ENCODE measurements at regions not wholly inside any gene's neighbourhood (a gene's known extent, or its start where the extent isn't known, plus 50 kb on each side); places are given as distances from the start of the nearest gene placed in this dataset.
"Not testable (repeated sequence)": the region's sequence is repeated elsewhere in the genome, so short reads cannot be mapped to it uniquely, and the experiment has no call there.

DNA sequence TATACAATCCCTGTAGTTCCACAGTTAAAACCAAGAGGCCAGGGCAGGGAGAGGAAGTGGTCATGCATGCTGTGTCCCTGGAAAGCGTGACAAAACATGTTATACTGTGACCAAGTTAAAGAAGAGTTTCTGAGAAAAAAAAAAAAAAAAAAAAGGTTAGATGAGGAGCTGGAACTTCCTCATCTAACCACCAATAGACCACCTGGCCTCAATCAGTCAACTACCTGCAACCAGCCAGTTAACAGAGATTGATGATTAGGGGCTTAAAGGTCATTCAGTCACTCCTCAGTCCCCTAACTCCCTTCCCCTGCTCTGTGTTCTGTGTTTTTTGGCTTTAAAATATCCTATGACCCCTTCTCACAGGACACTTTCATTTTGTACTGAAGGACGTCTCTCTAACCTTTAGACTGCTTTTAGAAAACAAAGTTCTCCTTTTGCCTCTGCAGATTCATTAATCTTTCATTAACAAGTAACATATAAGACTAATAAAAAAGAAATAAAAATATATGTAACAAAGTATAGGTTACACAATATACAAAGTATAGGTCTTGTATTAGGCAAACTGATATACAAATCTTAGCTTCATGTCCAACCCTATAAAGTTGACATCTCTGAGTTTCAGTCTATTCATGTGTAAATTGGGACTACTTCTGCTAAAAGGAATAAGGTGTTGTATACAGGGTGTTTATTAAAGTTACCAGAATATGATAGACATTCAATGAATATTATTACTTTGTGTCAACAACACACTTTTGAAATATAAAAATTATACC lies 179.1 kb upstream of the NDST4 start:
- no peak for DNase-seq

DNA sequence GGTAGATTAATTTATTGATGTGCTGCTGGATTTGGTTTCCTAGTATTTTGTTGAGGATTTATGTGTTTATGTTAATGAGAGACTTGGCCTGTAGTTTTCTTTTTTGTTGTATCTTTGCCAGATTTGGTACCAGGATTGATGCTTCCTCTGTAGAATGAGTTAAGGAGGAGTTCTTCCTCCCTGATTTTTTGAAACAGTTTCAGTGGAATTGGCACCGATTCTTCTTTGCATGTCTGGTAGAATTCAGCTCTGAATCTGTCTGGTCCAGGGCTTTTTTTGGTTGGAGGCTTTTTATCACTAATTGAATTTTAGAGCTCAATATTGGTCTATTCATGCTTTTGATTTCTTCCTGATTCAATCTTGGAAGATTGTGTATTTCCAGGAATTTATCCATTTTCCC lies 174.0 kb upstream of the NDST4 start:
- DNase-seq = no peak

DNA sequence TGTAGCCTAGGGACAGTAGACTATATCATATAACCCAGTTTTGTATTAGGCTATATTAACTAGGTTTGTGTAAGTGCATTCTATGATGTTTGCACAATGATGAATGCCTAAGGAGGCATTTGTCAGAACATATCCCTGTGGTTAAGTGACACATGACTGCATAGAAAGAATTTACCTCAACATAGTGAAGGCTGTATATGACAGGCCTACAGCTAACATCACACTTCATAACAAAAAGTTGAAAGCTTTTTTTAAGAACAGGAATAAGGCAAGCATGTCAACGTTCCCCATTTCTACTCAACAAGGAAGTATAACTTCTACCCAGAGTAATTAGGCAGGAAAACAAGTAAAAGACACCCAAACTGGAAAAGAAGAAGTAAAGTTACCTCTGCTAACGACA lies 165.9 kb upstream of the NDST4 start:
- DNase-seq = no peak

DNA sequence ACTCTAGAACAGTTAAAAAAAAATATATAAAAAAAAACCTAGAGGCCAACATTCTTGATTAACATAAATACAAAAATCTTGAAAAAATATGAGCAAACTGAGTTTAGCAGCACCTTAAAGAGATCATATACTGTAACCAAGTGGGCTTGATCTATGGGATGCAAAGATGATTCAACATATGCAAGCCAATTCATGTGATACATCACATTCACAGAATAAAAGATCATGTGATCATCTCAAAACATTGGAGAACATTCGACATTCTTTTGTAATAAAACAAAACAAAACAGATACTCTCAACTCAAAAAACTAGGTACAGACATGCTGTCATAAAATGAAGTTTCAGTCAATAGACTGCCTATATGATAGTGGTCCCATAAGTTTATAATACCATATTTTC lies 165.4 kb upstream of the NDST4 start:
- DNase-seq = no peak

DNA sequence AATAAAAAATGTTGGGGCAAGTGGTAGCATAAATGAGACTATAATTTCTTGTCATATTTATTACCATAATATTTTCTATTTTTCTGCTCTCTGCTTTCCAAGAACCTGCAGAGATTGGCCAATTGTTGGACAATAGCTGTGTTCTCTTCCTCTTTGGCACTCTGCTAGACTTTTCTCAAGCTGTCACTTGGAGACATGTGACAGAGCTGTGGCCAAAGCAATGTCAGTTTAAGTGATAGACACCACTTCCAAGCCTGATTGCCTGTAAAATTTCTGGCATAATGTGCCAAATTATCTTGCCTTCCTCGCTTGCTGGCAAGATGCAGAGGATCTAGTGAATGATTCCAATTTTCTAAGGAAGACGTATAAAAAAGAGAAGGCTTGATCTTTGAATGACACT lies 162.2 kb upstream of the NDST4 start:
- no peak for DNase-seq

DNA sequence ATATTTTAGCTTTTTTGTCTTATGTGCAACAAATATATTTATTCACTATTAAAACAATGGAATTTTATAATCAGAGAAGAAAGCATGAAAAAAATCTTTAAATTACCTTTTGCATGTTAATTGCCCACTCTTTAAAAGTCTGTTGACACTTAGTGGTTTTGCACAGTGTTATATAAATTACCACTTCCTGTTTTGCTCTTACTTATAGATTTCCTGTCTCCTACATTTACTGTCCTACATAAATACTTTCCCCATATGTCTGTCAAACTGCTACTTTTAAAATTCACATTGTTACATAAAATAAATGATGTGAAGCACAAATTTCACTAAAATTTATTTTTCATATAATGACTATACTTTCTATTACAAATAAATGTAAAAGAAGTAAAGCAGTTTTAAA lies 161.1 kb upstream of the NDST4 start:
- no peak for DNase-seq

DNA sequence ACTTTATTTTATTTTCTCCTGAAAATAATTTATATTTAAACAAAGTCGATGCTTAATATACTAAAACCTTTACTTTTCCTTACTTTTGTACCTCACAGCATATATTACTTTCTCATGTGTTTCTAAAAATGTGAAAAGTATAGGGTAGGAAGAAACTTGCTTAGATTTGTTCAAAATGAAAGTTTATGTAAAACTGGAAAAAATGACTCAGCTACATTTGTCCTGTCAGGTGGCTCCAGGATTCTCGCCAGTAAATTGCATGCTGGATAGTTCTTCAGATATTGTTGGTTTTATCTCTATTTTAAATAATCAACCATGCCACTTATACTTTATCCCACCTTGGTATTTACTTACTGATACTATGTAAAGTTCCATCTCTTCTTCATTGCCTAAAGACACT lies 159.2 kb upstream of the NDST4 start:
- DNase-seq = no peak

DNA sequence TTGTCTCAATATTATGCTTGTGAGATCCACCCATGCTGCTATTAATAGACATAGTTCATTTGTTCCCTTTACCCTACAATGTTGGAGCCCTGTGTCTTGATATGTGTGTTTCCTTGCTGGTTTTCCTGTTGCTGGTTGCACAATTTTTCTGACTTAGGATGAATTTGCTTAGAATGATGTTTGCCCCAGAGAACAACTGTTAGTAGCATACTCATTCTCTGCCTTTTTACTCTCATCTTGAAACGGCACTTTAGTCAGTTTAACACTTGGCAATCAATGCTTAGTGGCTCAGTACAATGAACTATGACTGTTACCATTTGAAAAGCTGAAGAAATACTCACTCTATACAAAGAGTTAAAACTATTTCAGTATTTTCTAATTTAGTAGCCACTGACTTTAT lies 158.8 kb upstream of the NDST4 start:
- DNase-seq = no peak

DNA sequence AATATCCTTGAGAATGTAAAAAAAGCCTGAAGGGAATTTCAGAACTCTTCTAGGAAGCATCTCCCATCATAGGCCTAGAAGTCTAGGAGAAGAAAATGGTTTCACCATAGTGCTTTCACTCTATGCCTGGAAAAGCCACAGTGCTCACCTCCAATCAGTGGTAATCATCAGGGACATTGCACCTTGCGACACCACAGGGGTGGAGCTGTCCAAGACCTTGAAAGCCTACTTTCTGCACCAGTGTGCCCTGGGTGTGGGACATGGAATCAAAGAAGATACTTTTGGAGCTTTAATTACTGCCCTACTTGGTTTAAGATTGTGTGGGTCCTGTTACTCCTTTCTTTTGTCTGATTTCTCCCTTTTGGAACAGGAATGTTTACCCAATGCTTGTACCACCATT lies 146.8 kb upstream of the NDST4 start:
- DNase-seq = no peak

DNA sequence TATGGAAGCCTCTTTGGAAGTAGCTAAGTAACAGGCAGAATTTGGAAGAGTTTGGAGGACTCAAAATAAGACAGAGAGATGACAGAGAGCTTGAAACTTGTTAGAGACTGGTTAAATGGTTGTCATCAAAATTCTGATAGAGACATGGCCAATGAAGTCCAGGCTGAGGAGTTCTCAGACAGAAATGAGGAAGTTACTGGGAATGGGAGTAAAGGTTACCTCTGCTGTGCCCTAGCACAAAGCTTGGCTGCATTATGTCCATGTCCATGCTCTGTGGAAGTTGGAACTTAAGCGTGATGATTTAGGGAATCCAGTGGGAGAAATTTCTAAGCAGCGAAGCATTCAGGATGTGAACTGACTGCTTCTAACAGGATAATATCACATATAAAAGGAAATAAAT lies 146.2 kb upstream of the NDST4 start:
- DNase-seq = no peak

DNA sequence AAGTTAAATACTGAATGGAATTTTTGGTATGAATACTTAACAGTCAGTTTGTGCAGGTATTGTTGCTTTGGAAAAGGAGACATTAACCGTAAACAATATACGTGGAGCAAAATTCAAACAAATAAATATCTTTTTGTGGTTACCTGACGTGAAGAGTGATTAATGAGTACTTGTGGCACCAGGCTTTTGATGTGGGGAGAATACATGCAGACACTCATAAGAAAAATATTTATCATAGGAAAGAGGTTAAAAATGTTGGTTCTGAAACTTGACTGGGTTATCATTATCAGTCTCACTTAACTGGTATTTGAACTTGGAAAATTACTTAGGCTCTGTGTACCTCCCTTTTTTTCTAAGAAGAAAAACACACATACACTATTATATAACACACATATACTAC lies 136.4 kb upstream of the NDST4 start:
- no peak for DNase-seq

DNA sequence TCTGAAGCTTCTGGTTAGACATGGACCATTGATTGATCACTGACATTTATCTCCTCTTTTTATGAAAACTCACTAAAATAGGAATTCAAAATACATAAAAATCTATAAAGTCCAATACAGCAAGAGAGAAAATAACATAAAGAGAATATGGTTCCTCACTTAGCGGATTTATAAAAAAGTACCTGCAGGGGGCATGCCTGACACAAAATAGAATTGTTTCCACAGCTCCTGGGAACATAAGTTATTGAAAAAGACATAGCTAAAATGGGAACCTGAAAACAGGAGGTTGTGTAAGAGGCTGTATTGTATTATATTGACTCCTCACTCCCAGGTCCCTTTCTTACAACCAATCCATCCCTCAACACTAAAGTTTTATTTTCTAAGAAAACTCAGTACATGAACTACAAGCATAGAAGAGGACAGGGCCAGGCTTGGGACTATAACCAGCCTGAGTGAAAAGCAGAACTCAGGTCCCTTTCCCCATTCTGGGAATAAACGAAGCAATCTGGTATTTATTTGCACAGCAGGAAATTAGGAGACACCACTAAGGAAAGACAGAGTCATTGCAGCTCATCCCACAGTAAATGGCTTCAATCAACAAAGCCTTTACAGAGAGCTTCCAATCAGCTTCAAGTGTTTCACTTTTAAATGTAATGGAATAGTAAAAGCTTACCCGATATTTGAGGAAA lies 121.1 kb upstream of the NDST4 start:
- no peak for DNase-seq

DNA sequence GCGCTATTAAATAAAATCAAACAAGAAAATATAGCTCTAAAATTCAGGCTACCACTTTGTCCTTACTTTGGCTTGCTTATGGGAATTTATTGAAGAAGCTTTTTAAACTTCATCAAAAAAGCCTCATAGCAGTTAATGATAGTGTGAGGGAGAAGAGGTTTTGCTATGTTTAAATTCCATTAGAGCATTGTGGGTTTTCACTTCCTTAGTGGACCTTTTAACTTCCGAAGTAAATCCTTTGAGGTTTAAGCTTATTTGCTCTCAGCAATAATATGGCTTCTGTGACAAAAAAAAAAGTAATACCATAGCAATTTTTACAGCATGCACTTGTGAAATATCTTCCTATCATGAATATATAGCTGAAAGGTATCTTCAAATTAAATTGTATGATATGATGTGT lies 120.2 kb upstream of the NDST4 start:
- DNase-seq = no peak

DNA sequence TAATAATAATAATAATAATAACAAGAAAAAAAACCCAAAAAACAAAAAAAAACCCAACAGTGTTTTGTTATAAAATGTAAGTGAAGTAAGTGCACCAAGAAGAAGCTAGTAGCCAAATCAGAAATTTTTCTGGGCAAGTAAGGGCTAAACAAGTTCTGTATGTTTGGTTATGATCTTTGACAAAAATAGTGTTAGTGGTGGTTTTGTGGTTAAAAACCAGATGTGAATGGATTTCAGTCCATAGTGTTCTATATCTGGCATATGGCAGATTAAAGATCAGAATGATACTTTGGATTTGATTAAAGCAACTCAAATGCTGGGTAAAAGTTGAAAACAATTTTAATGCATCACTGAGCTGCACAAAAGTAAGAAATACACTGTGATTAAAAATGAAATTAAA lies 116.5 kb upstream of the NDST4 start:
- DNase-seq = no peak

DNA sequence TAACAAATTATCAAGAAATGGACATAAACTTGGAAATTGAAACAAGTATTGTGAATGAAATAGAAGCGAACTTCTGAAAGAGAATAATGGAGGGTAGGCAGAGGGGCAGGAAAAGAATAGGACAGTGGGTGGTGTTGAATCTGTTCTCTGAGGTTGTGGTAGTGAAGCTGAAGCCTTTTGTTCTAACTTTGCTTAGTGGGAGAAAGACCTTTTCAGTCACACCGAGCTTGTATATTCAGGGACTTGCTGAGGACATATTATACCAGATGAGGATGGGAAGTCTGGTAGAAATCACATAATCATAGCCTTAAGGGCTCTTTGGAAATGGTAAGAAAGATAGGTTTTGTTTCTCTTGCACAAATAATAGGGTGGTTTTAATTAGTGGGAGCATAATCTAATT lies 115.4 kb upstream of the NDST4 start:
- DNase-seq = no peak

DNA sequence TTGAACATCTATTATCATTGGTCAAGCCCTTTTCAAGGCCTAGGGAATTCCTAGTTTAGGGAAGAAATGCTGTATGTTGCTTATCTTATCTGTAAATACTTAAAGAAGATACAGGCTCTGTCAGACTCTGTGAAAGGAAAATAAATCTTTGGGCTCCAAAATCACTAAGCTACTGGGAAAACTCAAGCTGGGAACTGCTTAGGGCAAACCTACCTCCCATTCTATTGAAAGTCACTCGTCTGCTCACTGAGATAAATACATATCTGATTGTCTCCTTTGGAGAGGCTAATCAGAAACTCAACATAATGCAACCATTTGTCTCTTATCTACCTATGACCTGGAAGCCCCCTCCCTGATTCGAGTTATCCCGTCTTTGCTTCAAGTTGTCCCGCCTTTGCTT lies 108.6 kb upstream of the NDST4 start:
- DNase-seq = no peak

DNA sequence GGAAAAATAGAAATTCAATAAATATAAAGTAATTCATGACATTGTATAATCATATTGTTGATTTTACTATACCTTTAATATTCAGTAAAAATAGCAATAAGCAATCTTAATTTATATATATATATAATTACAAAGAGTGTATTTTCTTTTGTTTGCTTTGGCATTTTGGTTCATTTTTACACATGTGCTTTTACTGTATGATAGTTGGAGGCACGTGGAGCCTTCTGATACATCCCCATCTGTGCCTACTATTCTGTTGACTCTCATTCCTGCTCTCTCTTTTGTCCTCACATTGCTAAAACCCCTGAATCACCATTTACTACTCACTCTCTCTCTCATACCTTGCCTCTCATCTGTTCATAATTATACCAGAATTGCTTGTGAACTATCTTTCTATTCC lies 106.4 kb upstream of the NDST4 start:
- no peak for DNase-seq

DNA sequence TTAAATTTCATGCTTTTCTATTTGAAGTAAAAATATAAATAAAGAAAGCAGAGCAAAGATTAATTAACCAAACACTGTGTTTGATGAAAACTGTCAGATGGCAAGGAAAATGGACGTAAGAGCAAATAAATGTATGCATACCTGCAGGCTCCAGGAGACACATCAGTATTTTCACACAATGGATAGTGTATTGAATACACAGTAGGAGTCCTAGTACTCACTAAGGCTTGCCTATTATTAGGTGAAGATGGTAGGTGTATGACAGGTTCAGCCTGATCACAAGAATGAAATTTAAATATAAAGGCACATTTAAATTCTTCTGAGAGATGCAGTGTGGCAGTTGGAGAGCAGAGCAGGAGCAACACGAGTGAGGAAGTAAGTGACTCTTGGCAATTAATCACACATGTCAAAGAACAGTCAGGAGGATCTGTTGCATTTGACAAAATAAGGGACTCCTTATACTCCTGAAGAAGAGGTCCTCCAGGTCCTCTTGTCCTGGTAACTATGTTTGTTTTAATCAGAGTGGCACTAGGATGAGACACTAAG lies 106.0 kb upstream of the NDST4 start:
- DNase-seq = no peak

DNA sequence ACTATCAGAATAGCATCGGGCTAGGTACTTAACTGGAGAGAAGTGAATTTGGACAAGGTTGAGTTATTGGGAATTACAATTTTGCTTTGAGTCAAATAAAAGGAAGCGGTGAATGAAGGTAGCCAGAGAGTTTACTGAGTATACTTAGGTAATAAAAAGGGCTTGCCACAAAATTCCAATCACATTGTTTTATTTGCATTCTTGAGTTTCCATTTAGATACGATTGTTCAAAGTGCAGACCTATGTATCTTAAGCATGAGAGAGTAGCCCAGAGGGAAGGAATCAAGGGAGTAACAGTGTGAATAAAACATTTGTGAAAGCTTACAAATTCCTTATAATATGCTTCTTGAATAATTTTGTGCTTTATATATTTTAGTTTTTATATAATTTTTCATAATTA lies 102.5 kb upstream of the NDST4 start:
- no peak for DNase-seq

DNA sequence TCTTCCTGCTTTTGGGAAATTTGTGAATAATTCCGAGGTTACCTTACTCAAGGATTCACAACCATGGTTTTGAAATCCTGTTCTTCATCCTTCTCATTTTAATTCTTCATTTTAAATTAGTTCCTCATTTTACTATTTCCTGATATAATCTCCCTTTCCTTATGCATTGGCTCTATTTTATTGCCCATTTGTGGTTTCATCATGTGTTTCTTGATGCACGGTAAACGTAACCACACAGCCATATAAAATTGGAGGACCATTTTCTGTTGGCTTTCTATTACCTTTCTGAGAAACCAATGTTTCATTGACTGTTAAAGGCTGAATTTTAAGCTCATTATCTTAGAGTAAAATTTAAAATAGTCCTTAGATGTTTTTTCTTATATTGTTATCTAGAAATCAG lies 100.3 kb upstream of the NDST4 start:
- no peak for DNase-seq

DNA sequence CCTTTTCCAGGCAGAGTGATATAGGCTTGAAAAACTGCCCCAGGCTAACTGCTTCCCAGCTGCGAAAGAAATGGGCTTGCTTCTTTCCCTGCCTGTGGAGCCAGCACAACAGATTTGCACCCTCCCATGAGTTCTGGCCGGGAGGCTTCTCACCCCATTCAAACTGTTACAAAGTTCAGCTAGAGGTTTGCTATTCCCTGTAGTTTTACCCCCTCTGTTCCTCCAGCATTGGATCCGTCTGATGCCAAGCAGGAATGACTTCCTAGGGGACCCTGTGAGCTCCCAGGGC lies 87.6 kb upstream of the NDST4 start:
- no peak for DNase-seq

DNA sequence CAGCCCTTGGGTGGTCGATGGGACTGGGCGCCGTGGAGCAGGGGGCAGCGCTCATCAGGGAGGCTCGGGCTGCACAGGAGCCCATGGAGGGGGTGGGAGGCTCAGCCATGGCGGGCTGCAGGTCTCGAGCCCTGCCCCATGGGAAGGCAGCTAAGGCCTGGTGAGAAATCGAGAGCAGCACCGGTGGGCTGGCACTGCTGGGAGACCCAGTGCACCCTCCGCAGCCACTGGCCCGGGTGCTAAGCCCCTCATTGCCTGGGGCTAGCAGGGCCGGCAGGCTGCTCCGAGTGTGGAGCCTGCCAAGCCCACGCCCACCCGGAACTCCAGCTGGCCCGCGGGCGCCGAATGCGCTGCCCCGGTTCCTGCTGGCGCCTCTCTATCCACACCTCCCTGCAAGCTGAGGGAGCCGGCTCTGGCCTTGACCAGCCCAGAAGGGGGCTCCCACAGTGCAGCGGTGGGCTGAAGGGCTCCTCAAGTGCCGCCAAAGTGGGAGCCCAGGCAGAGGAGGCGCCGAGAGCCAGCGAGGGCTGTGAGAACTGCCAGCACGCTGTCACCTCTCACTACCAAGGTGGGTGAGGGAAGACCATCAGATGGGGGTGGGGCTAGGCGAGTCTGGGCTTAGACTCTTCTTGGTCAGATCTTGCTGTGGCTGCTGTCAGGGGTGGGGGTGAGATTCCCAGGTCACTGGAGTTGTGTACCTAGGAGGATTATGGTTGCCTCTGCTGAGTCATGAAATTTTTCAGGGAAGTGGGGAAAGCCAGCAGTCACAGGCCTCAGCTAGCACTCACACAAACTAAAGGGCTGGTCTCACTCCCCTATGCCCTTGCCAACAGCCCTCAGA lies 87.0 kb upstream of the NDST4 start:
- DNase-seq = not testable (repeated sequence)

DNA sequence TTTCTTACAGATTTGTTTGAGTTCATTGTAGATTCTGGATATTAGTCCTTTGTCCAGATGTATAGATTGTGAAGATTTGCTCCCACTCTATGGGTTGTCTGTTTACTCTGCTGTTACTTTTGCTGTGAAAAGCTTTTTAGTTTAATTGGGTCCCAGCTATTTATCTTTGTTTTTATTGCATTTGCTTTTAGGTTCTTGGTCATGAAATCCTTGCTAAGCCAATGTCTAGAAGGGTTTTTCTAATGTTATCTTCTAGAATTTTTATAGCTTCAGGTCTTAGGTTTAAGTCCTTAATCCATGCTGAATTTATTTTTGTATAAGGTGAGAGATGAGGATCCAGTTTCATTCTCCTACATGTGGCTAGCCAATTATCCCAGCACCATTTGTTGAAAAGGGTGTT lies 81.2 kb upstream of the NDST4 start:
- not testable (repeated sequence) for DNase-seq

DNA sequence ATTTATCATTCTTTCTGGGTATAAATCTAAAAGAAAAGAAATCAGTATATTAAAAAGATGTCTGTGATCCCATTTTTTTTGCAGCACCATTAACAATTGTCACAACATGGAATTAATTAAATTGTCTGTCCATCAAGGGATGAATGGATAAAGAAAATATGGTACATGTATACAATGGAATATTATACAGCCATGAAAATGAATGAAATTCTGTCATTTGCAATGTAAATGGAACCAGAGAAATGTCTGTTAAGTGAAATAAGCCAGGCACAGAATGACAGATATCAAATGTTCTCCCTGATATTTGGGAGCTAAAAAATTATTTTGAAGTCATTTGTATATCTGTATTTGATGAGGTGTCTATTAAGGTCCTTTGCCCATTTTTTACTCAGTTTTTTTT lies 77.1 kb upstream of the NDST4 start:
- no peak for DNase-seq

Measured in activated CD4-positive, alpha-beta T cell treated with anti-CD3 and anti-CD28 coated beads for 4 hours (primary cell).